ENCODE measurements at regions not wholly inside any gene's neighbourhood (a gene's known extent, or its start where the extent isn't known, plus 50 kb on each side); places are given as distances from the start of the nearest gene placed in this dataset.

GRCh38 chr3:76570436-76571057 is 469.4 kb upstream of the ROBO2 start:
- DNase-seq: no peak
- H4K20me1 ChIP-seq (ENCODE audit: insufficient read depth, low read length): no peaks in the 10 kb centered on the region
- H3K4me1 ChIP-seq (ENCODE audit: control insufficient read depth in 1 of 2, insufficient read depth in 2 of 2, low read length in 2 of 2): no peaks in the 10 kb centered on the region
- H3K27me3 ChIP-seq (ENCODE audit: control insufficient read depth in 2 of 2, insufficient read depth in 2 of 2, low read length in 2 of 2): no peaks in the 10 kb centered on the region
- intact Hi-C loops (cut with micrococcal nuclease): no loop called here
- no peaks in the 10 kb centered on the region for H3K9me3 ChIP-seq (replicated peaks in 1 of 2; ENCODE audit: control insufficient read depth in 1 of 2, insufficient read depth in 1 of 2, low read length in 2 of 2)
- no peak overlapping the region for H3K4me2 ChIP-seq (replicated peaks; ENCODE audit: extremely low read depth, low read length, poor library complexity, severe bottlenecking)
- Mint-ChIP-seq H3K27me3 (ENCODE audit: low read depth in 3 of 3) (peaks cover 2% of the 10 kb centered on the region in 3 donors), H3K4me1 (no peaks in the 10 kb centered on the region), H3K4me3 (no peak overlapping the region), H3K36me3 (no peaks in the 10 kb centered on the region), H3K9me3 (no peaks in the 10 kb centered on the region), H3K27ac (no peak overlapping the region)
- no CpG with 5 or more reads among the region's 3 CpGs for WGBS (ENCODE audit: insufficient coverage)
- H3K36me3 ChIP-seq (replicated peaks in 1 of 2; ENCODE audit: control insufficient read depth in 1 of 2, insufficient read depth in 2 of 2, low read length in 2 of 2): no peaks in the 10 kb centered on the region
- H2AFZ ChIP-seq (ENCODE audit: insufficient read depth, low read depth, low read length, poor library complexity, severe bottlenecking): no peak overlapping the region
- H3K4me3 ChIP-seq (replicated peaks in 1 of 3; ENCODE audit: low read depth in 2 of 3, low read length in 3 of 3): no peak overlapping the region
- H3K9ac ChIP-seq (ENCODE audit: insufficient read depth, low read length, poor library complexity, severe bottlenecking): no peak overlapping the region
- H3K27ac ChIP-seq (ENCODE audit: low read depth in 1 of 2, low read length in 2 of 2): no peak overlapping the region
- TF ChIP-seq CTCF (IDR thresholded peaks at IDR 0.05): no peak
- H3K79me2 ChIP-seq (ENCODE audit: insufficient read depth, low read length): no peaks in the 10 kb centered on the region

GRCh38 chr3:76576201-76576600 is 463.7 kb upstream of the ROBO2 start:
- Mint-ChIP-seq H3K4me1 (no peaks in the 10 kb centered on the region), H3K36me3 (no peaks in the 10 kb centered on the region), H3K9me3 (no peaks in the 10 kb centered on the region), H3K27ac (no peak overlapping the region), H3K4me3 (no peak overlapping the region), H3K27me3 (ENCODE audit: low read depth in 3 of 3) (peaks cover 0 to 2% (median 2%) of the 10 kb centered on the region in 3 donors)
- DNase-seq: no peak
- Histone ChIP-seq H3K4me2 (replicated peaks; ENCODE audit: extremely low read depth, low read length, poor library complexity, severe bottlenecking) (no peak overlapping the region), H2AFZ (ENCODE audit: insufficient read depth, low read depth, low read length, poor library complexity, severe bottlenecking) (no peak overlapping the region), H3K79me2 (ENCODE audit: insufficient read depth, low read length) (no peaks in the 10 kb centered on the region), H4K20me1 (ENCODE audit: insufficient read depth, low read length) (no peaks in the 10 kb centered on the region), H3K9me3 (replicated peaks in 1 of 2; ENCODE audit: control insufficient read depth in 1 of 2, insufficient read depth in 1 of 2, low read length in 2 of 2) (no peaks in the 10 kb centered on the region), H3K27me3 (ENCODE audit: control insufficient read depth in 2 of 2, insufficient read depth in 2 of 2, low read length in 2 of 2) (no peaks in the 10 kb centered on the region), H3K36me3 (replicated peaks in 1 of 2; ENCODE audit: control insufficient read depth in 1 of 2, insufficient read depth in 2 of 2, low read length in 2 of 2) (no peaks in the 10 kb centered on the region), H3K27ac (ENCODE audit: low read depth in 1 of 2, low read length in 2 of 2) (no peak overlapping the region), H3K9ac (ENCODE audit: insufficient read depth, low read length, poor library complexity, severe bottlenecking) (no peak overlapping the region), H3K4me3 (replicated peaks in 1 of 3; ENCODE audit: low read depth in 2 of 3, low read length in 3 of 3) (no peak overlapping the region), H3K4me1 (ENCODE audit: control insufficient read depth in 1 of 2, insufficient read depth in 2 of 2, low read length in 2 of 2) (no peaks in the 10 kb centered on the region)
- intact Hi-C loops (cut with micrococcal nuclease): no loop called here
- TF ChIP-seq CTCF (IDR thresholded peaks at IDR 0.05): no peak
- no CpG with 5 or more reads among the region's 2 CpGs for WGBS (ENCODE audit: insufficient coverage)
